Right kidney (tissue), 1 donor: ENCODE measurements at regions not wholly inside any gene's neighbourhood (a gene's known extent, or its start where the extent isn't known, plus 50 kb on each side); places are given as distances from the start of the nearest gene placed in this dataset.

ENCODE experiments used
- DNase-seq: peaks from one replicate; pipeline ENCODE4 v3.0.0-alpha.2; 2016

DNA sequence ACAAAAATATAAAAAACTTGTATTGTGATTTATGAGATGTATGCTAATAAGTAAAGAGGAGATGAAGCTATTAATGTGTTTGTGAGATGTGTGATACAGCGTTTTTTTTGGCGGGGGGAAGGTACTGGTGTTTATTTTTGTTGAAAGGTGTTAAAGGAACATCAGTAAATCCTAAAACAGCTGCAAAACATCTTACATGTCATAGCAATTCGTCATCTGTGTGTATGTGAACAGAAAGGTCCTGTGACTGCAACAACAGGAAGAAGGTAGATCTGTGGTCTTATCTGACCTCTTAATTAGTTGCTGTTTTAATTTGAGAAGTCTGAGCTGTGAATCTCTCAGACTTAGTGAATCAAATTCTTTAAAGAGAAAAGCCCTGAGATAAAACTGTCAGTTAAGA lies 1041.1 kb downstream of the JRKL start:
- peak; percentile 16 for DNase-seq

DNA sequence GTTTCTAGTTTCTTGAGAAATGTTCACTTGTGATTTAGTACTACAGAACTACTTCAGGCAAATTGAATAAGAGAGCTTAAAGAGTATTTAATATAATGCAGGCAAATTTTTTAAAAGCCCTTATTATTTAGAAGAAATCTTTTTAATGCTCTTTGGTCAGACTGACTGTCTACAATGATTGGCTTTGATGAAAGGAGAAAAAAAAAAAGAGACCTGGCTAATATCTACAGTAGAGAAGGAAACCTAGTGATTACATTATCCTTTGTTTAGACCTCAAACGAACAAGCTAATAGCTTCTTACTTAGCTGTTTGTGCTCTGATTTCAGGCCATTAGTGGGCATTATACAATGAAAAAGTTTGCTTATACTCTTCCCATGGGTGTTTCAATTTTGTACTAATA lies 1043.1 kb downstream of the JRKL start:
- no peak for DNase-seq

GRCh38 chr11:97445561-97445960 lies 1055.7 kb downstream of the JRKL start:
- DNase-seq, result no peak

GRCh38 chr11:97451441-97451840 lies 1061.6 kb downstream of the JRKL start:
- DNase-seq, result no peak

- no peak for DNase-seq
Measured at GRCh38 chr11:97454988-97455387, 1065.2 kb downstream of the JRKL start.

DNA sequence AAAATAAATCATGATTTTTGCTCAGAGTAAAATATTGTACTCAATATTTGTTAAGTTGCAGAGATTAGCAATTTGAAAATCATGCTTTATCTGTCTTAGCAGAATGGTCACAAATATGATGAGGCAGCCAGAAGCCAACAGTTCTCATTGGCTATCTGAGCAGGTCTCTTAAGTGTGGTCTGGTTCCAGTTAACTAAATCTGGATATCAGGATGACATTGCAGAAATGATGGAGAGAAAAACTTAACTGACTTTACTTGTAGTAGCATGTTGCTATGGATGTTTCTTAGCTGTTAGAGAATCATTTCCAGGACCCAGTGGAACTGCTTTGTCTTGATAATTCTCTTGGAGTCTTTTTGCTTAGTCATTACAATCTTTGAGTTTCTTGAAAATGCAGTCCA lies 1070.3 kb downstream of the JRKL start:
- DNase-seq, result no peak

DNA sequence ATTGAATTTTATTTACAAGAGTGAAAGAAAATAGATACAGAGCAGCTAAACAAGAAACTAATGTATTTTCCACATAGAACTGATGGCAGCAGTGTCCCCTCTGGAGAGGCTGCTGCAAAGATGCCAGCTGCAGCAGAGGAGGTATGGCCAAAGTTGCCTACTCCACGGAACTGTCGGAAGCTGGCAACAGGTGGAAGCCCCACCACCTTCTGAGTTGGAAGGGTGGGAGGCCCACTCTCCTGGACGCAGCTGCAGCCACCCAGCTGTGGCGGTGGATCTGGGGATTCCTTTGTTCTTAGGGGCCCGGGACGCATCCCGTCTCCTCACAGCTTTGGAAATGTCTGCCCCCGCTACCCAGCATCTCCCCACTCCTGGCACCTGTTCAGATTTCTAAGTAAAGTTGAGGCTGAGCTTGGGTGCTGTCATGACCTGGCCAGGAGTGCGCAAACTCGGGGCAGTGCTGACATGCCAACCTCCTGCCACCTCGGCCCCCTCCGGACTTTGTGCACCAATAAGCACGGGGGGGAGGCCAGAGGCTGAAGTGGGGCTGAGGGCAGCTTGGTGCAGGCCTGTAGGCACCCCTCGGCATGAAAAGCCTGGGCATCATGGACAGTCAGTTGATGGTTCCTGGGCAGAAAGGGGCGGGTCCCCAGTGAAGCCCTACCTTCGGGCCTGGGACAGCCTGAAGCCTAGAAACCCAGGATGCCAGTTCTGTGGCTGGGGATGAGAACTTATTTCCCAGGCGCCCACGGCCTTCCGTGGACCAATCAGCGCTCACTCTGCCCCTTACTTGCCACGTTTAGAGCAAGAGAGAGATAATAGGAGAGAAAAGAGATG lies 1071.4 kb downstream of the JRKL start:
- DNase-seq, result no peak

GRCh38 chr11:97461934-97462333 lies 1072.1 kb downstream of the JRKL start:
- DNase-seq, result no peak

DNA sequence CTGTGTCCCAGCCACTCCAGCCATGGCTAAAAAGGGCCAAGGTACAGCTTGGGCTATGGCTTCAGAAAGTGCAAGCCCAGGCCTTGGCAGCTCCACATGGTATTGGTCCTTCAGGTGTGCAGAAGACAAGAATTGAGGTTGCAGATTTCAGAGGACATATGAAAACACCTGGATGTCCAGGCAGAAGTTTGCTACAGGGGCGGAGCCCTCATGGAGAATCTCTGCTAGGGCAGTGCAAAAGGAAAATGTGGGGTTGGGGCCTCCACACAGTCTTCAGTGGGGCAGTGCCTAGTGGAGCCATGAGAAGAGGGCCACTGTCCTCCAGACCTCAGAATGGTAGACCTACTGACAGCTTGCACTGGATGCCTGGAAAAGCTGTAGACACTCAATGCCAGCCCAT lies 1074.1 kb downstream of the JRKL start:
- no peak for DNase-seq

- no peak for DNase-seq
Measured at GRCh38 chr11:97471480-97471879, 1081.7 kb downstream of the JRKL start.

- no peak for DNase-seq
Measured at GRCh38 chr11:97487387-97487786, 1097.6 kb downstream of the JRKL start.

DNA sequence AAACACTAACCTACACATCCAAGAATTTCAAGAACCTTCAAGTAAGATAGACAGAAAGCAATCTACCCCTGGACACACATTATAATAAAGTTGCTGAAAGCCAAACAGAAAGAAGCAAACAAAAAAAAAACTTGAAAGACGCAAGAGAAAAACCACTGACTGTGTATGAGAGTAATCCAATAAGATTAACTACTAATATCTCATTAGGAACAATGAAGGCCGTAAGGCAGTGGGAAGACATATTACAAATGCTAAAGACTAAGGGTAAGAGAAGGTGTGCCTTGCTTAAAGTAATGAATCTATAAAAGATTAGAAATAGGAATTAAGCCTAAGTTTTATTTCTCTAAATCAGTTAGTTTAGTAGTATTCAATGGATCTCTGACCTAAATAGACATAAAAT lies 1109.1 kb downstream of the JRKL start:
- no peak for DNase-seq

DNA sequence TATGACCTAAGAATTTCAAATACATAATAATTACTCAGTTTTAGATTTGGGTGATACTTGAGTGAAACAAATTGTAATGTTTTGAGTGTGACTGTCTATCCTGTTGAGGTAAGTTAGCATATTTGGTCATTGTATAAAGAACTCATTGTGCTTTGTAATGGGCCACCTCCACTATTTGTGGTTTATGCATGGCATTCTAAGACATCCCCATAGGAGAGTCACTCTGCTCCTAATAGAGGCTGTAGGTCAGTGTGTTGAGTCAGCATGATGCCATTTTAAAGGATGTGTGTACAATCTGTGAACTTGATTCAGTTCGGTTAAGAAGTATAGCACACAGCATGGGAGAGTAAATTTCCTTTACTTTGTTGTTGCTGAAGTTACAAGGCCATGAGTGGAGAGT lies 1112.4 kb downstream of the JRKL start:
- no peak for DNase-seq

DNA sequence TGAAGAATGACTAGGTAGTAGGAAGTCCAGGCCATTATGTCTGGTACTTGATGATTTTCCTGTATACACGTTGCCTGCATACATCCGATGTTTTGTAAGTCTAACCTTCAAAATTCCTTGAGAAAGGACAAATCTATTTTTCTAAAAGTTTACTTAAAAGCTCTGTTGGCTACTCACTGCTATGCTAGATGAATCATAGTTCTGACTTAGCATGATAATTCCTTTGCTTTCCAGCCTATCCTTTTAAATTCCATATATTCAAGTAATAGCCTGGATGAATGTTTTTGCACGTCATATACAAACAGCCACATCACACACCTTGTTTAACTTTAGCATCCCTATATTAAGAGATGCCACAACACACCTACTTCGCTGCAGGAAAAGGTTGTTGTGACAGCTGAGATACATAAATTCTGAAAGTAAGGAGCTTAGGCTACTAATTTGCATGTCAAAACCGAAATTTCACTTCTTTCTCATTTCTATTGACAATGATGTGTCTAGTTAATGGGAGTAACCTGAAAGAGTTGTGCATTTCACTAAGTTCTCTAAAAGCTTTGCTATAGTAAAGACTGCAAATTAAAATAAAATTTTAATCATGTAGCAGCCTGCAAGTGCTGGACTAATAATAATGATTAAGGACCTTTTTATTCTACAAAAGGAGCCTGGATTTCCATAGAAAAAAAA lies 1116.4 kb downstream of the JRKL start:
- DNase-seq, result no peak

DNA sequence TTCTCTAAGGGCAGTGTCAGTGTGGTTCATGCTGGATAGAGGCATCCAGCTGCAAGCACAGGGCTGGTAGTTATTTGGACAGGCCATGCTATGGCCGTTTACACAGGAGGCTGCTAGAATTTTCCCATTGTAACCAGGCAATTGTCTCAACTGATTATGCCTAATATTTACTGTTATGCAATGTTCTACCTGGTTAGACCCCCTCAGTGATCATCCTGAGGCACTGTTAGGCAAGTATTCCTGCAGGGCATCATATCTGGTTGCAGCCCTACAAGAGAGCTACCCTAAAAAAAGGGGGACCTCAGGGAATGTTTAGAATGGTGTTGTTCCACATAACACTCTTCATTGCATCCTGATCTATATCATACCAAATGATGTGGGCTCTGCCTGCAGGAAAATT lies 1124.6 kb downstream of the JRKL start:
- no peak for DNase-seq

DNA sequence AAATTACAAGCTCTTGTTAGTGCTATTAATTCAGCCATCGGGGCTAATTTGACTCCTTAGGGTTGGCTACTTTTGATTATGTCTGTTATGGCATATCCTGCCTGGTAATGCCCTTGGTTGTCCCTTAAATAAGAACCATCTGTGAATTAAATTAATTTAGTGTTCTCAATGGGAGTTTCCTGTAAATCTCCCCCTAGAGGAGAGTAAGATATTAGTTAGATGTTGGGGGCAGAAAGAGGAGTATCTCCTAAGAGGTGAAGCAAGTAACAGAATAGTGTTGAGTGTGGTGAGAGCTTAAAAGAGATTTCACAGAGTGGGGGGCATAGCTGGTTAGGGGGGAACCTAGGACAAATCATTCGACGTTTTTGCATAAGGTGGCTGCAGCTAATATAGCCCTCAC lies 1126.9 kb downstream of the JRKL start:
- no peak for DNase-seq

GRCh38 chr11:97525273-97525672 lies 1135.5 kb downstream of the JRKL start:
- DNase-seq, result no peak

DNA sequence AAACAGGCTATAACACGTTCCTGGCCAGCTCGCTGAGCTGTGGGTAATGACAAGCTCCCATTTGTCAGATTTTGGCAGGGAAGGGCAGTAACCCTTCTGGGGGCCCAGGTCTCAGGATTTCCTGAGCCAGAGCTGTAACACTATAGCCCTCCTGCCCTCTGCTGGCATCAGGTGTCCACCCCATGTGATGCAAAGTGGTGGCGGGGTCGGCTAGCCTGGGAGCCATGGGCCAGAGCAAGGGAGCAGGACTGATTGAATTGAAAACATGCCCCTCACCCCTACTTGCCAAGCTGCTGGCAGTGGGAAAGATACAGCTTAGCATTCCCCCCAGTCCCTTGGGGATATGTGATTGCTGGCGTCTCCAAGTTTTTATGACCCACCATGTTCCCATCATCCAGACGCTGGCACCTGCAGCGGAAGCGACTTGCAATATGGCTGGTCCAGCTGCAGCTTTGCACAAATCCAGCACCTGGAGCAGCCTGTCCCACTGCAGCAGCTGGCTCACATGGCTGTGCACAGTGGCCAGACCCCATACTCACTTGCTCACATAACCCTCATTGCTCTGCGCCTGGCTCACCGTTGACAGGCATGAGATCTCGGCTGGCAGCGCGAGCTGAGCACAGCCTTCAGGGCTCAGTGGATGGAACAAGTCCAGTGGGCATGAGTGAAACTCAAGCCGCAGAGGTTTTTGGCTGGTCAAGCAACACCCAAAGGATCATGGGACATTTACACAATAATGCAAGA lies 1147.8 kb downstream of the JRKL start:
- no peak for DNase-seq

GRCh38 chr11:97544431-97544830 lies 1154.6 kb downstream of the JRKL start:
- DNase-seq, result no peak

- DNase-seq, result no peak
Measured at GRCh38 chr11:97548280-97548679, 1158.5 kb downstream of the JRKL start.

- no peak for DNase-seq
Measured at GRCh38 chr11:97557399-97557798, 1167.6 kb downstream of the JRKL start.

DNA sequence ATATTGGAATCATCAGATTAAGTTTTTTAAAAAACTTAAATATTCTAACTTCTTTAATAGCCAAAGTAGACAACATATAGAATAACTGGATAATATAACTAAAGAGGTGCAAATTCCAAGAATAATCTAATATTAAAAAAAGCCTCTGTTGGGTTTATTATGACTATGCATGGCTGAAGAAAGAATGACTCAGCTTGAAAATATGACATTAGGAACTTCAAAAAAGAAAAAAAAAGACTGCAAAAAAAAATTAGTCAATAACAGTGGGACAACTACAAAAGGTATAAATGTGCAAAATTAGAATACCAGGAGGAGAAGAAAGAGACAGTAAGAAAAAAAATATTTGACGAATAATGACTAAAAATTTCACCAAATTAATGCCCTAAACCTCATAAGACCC lies 1178.0 kb downstream of the JRKL start:
- DNase-seq, result no peak

DNA sequence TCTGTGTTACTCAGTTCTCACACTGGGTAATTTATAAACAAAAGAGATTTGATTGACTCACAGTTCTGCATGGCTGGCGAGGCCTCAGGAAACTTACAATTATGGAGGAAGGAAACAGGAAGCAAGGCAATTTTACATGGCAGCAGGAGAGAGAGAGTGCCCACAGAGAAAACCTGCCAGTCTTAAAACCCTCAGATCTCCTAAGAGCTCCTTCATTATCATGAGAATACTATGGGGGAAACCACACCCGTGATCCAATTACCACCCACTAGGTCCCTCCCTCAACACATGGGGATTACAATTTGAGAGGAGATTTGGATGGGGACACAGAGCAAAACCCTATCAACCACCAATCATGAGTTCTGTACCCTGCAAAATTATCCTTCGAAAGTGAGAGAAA lies 1180.8 kb downstream of the JRKL start:
- DNase-seq, result no peak
